ENCODE measurements at regions not wholly inside any gene's neighbourhood (a gene's known extent, or its start where the extent isn't known, plus 50 kb on each side); places are given as distances from the start of the nearest gene placed in this dataset.

DNA sequence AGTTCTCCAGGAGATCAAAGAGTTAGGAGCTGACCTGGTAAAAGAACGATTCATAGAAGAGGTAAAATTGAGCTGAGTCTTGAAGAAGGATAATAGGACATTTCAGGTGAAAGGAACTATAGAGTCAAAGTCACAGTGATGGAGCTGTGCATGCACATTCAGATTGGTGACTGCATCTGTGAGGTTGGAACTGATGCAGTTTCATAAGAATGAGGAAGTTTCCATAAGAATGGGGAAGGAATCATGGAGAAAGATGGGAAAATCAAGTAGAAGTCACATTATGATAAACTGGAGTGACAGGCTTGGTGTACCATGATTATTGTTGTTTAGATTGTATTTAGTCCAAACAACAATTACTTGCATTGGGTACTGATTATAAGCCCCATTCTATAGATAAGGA, 232.2 kb downstream of the FAM76B start:
- Histone ChIP-seq H4K91ac (replicated peaks; ENCODE audit: insufficient read length, low read length) (no peak overlapping the region), H3K4me2 (ENCODE audit: insufficient read depth in 1 of 2, low read depth in 2 of 2, low read length in 2 of 2) (no peak overlapping the region), H3K36me3 (ENCODE audit: control insufficient read depth in 2 of 4, insufficient read depth in 4 of 4, low read length in 3 of 4) (no peaks in the 10 kb centered on the region), H3K27ac (ENCODE audit: low read depth, low read length) (no peak overlapping the region), H3K18ac (ENCODE audit: extremely low read depth, low read length) (no peak overlapping the region), H2BK12ac (ENCODE audit: low read depth, low read length) (no peak overlapping the region), H3K56ac (replicated peaks; ENCODE audit: insufficient read length, low read depth, low read length) (no peak overlapping the region), H3K4ac (replicated peaks; ENCODE audit: insufficient read length, low read depth, low read length) (no peak overlapping the region), H4K5ac (ENCODE audit: insufficient read length, low read depth, low read length) (no peak overlapping the region), H3K14ac (ENCODE audit: insufficient read length) (no peak overlapping the region), H3K4me3 (ENCODE audit: extremely low read depth in 1 of 4, insufficient read depth in 2 of 4, low read depth in 3 of 4, low read length in 4 of 4) (no peak overlapping the region), H4K8ac (ENCODE audit: extremely low read depth, insufficient read depth, low read length) (no peak overlapping the region), H2BK15ac (ENCODE audit: low read length) (no peak overlapping the region), H3K27me3 (replicated peaks in 1 of 4; ENCODE audit: control insufficient read depth in 3 of 4, extremely low read depth in 1 of 4, insufficient read depth in 3 of 4, low read length in 3 of 4) (no peaks in the 10 kb centered on the region), H3K9me3 (ENCODE audit: insufficient read depth in 2 of 2, low read depth in 1 of 2, low read length in 1 of 2) (no peaks in the 10 kb centered on the region), H3K79me1 (ENCODE audit: low read depth, low read length) (no peaks in the 10 kb centered on the region), H2BK20ac (ENCODE audit: low read length) (no peak overlapping the region), H2AK5ac (ENCODE audit: low read depth, low read length) (no peak overlapping the region), H2BK120ac (replicated peaks; ENCODE audit: low read depth, low read length) (no peak overlapping the region), H3K79me2 (ENCODE audit: control insufficient read depth in 1 of 2, insufficient read depth in 2 of 2, low read length in 2 of 2) (no peaks in the 10 kb centered on the region), H3K9ac (replicated peaks in 1 of 4; ENCODE audit: extremely low read depth in 1 of 4, low read depth in 3 of 4, low read length in 3 of 4) (no peak overlapping the region), H3K4me1 (replicated peaks in 1 of 4; ENCODE audit: control insufficient read depth in 3 of 4, insufficient read depth in 4 of 4, low read length in 3 of 4) (peaks cover 3 to 7% (median 5%) of the 10 kb centered on the region in 4 experiments; a peak in 4 of 7 replicates), H4K20me1 (replicated peaks in 1 of 2; ENCODE audit: control insufficient read depth in 1 of 2, insufficient read depth in 2 of 2, low read length in 2 of 2) (no peaks in the 10 kb centered on the region), H3K23me2 (ENCODE audit: low read depth, low read length) (no peaks in the 10 kb centered on the region), H2BK5ac (ENCODE audit: low read depth, low read length) (no peak overlapping the region), H3K23ac (ENCODE audit: insufficient read length) (no peak overlapping the region), H2AFZ (ENCODE audit: low read length) (no peak overlapping the region)
- 77% methylated on average over 1 of the region's 1 CpG; no CpG with 5 or more reads in 1 of the 2 experiments for WGBS, 2 experiments (ENCODE audit: extremely low coverage in 1 of 2, insufficient coverage in 1 of 2, insufficient read length in 1 of 2, insufficient replicate concordance in 2 of 2, low coverage in 1 of 2, low lambda C conversion rate in 2 of 2, missing lambda C conversion rate in 1 of 2)
- ChIA-PET POLR2A (ENCODE audit: partially characterized antibody) (interaction anchor here (1.2 kb wide), 1 partner anchor 197 kb away, joined by 3 read pairs; no protein-coding TSS in a partner anchor), CTCF (ENCODE audit: partially characterized antibody) (interaction anchor here (1.1 to 4.6 kb wide), 3 partner anchors 9 to 403 kb away, joined by 4 to 27 read pairs (median 10); no protein-coding TSS in a partner anchor)
- DNase-seq (ENCODE audit: low read depth in 1 of 2, low spot score in 2 of 2): no peak
- no peak for FAIRE-seq
- TF ChIP-seq RXRA (IDR thresholded peaks at IDR 0.05; ENCODE audit: insufficient read depth, low read depth, low read length) (no peak), MAFK (IDR thresholded peaks at IDR 0.05; ENCODE audit: low read depth, low read length) (no peak), CEBPB (IDR thresholded peaks at IDR 0.05; ENCODE audit: low read depth, low read length) (no peak), SIX5 (IDR thresholded peaks at IDR 0.05; ENCODE audit: low read depth, low read length) (no peak), BRCA1 (IDR thresholded peaks at IDR 0.05; ENCODE audit: low read depth, low read length) (no peak), HDAC6 (IDR thresholded peaks at IDR 0.05; ENCODE audit: low read depth, low read length) (no peak), SIRT6 (IDR thresholded peaks at IDR 0.05; ENCODE audit: low read length) (no peak), POLR2A (IDR thresholded peaks at IDR 0.05; ENCODE audit: control extremely low read depth in 1 of 2, low read depth in 2 of 2, low read length in 2 of 2) (no peak), SAP30 (IDR thresholded peaks at IDR 0.05; ENCODE audit: insufficient read depth, insufficient replicate concordance, low read length) (no peak), ASH2L (IDR thresholded peaks at IDR 0.05; ENCODE audit: low read length) (no peak), RAD21 (IDR thresholded peaks at IDR 0.05 in 1 of 2, conservative IDR thresholded peaks at IDR 0.05 in 1 of 2; ENCODE audit: low read depth in 2 of 2, low read length in 2 of 2) (no peak), SUZ12 (IDR thresholded peaks at IDR 0.05; ENCODE audit: low read length) (no peak), SP2 (IDR thresholded peaks at IDR 0.05; ENCODE audit: low read length) (no peak), EGR1 (IDR thresholded peaks at IDR 0.05; ENCODE audit: borderline replicate concordance, low read depth, low read length) (no peak), EZH2 (IDR thresholded peaks at IDR 0.05; ENCODE audit: low read depth, low read length, severe bottlenecking) (no peak)
- TF ChIP-seq, protein P1, sequence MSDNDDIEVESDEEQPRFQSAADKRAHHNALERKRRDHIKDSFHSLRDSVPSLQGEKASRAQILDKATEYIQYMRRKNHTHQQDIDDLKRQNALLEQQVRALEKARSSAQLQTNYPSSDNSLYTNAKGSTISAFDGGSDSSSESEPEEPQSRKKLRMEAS (IDR thresholded peaks at IDR 0.05): no peak
